ENCODE measurements at regions not wholly inside any gene's neighbourhood (a gene's known extent, or its start where the extent isn't known, plus 50 kb on each side); places are given as distances from the start of the nearest gene placed in this dataset.

- DNase-seq (ENCODE audit: low spot score) (no peak), ATAC-seq (no peak)
- Histone ChIP-seq H3K4me1 (ENCODE audit: insufficient read depth) (no peaks in the 10 kb centered on the region), H3K9me2 (ENCODE audit: insufficient read depth) (no peaks in the 10 kb centered on the region), H2AFZ (no peak overlapping the region), H3K36me3 (ENCODE audit: insufficient read depth) (0 out of 2 replicates have a peak, but pooled peaks cover 4% of the 10 kb centered on the region), H3K27ac (ENCODE audit: low read depth) (no peak overlapping the region), H3K27me3 (ENCODE audit: insufficient read depth) (no peaks in the 10 kb centered on the region), H3K4me2 (no peak overlapping the region), H4K20me1 (replicated peaks; ENCODE audit: insufficient read depth) (no peaks in the 10 kb centered on the region), H3F3A (replicated peaks; ENCODE audit: low read depth) (no peaks in the 10 kb centered on the region), H3K4me3 (no peak overlapping the region), H3K79me2 (replicated peaks; ENCODE audit: insufficient read depth) (no peaks in the 10 kb centered on the region)
- Mint-ChIP-seq H3K27ac (no peak overlapping the region), H3K27me3 (ENCODE audit: insufficient read depth, low read depth, poor library complexity) (peaks cover 2% of the 10 kb centered on the region), H3K36me3 (ENCODE audit: low read depth) (peaks cover 33% of the 10 kb centered on the region), H3K9me3 (peaks cover 32% of the 10 kb centered on the region), H3K4me1 (peaks cover 12% of the 10 kb centered on the region; the same call in 2 of the 3 replicates), H3K4me3 (no peak overlapping the region)
- no peak for TF ChIP-seq STAT1 (IDR thresholded peaks at IDR 0.05; ENCODE audit: unreplicated experiment)
- no peak for TF ChIP-seq EZH2phosphoT487 (IDR thresholded peaks at IDR 0.05; ENCODE audit: unreplicated experiment)
- TF ChIP-seq ZNF462 (CRISPR knock-in tag; IDR thresholded peaks at IDR 0.05) = no peak
- no peak for TF ChIP-seq ETS1 (IDR thresholded peaks at IDR 0.05)
- TF ChIP-seq NANOG (IDR thresholded peaks at IDR 0.05; ENCODE audit: borderline replicate concordance) = no peak
- TF ChIP-seq ZNF331 (CRISPR knock-in tag; IDR thresholded peaks at IDR 0.05; ENCODE audit: low read depth) = no peak
Measured at GRCh38 chr2:123958011-123958410, 67.1 kb upstream of the CNTNAP5 start.

All from GM23338 (cell line).